Hippocampal formation (tissue), 2 donors: ENCODE measurements at regions not wholly inside any gene's neighbourhood (a gene's known extent, or its start where the extent isn't known, plus 50 kb on each side); places are given as distances from the start of the nearest gene placed in this dataset.

ENCODE experiments used
- DNase-seq, 2 donors: peaks; one replicate each; lab custom pipeline; 2025; lab: John Stamatoyannopoulos, UW

GRCh38 chr4:176981074-176981473 lies 188.4 kb upstream of the VEGFC start:
- DNase-seq, result no peak

DNA sequence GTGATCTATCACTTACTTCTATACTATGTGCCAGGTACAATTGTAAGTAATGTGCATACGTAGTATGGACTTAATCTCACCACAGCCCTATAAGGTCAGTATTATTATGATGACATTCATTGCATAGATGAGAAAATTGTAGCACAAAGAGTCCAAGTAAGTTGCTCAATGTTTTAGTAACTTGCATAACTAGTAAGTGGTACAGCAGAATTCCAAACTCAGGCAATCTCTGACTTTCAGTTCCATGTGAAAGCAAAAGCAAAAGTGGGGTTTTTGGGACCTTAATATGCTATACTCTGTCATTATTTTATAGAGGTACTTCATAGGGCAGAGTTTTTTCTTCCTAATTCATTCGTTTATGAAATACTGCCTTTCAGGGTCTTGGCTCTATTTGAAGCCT lies 188.8 kb upstream of the VEGFC start:
- DNase-seq, result no peak

- DNase-seq, result no peak
Observed at GRCh38 chr4:176988226-176988625, 195.5 kb upstream of the VEGFC start.

- DNase-seq, result no peak
Observed at GRCh38 chr4:176989186-176989585, 196.5 kb upstream of the VEGFC start.

- no peak for DNase-seq
Observed at GRCh38 chr4:176999935-177000543, 207.3 kb upstream of the VEGFC start.

- DNase-seq, result no peak
Observed at GRCh38 chr4:177001271-177002175, 208.8 kb upstream of the VEGFC start.

DNA sequence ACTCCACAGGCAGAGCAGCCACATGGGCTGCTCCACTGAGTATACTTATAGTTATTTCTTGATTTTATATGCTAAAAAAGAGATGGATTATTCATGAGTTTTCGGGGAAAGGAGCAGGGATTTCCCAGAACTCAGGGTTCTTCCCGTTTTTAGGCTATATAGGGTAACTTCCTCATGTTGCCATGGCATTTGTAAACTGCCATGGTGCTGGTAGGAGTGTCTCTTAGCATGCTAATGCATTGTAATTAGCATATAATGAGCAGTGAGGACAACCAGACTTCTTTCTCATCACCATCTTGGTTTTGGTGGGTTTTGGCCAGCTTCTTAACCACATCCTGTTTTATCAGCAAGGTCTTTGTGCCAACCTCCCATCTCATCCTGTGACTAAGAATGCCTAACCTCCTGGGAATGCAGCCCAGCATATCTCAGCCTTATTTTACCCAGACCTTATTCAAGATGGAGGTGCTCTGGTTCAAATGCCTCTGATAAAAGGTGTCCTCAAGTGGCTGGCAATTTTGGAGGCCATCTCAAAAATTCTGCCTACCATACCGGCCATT lies 213.0 kb upstream of the VEGFC start:
- no peak for DNase-seq

DNA sequence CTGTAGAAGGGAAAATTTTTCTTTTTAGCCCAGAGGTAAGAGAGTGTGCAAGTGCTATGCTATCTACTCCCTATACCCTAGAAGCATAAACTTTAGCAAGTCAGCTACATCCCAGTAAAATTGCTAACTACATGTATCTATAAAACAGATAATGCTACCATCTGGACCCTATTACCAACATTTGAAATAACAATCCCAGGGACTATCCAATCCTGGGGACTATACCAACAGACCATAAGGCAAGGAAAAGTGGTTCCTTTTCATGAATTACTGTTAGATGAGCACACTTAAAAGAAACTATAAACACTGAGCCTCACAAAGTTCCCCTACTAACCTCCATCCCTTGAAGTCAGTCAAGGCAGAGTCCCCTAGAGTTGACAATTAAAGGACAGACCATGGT lies 213.6 kb upstream of the VEGFC start:
- DNase-seq, result no peak

- DNase-seq, result no peak
Observed at GRCh38 chr4:177008071-177008835, 215.5 kb upstream of the VEGFC start.

DNA sequence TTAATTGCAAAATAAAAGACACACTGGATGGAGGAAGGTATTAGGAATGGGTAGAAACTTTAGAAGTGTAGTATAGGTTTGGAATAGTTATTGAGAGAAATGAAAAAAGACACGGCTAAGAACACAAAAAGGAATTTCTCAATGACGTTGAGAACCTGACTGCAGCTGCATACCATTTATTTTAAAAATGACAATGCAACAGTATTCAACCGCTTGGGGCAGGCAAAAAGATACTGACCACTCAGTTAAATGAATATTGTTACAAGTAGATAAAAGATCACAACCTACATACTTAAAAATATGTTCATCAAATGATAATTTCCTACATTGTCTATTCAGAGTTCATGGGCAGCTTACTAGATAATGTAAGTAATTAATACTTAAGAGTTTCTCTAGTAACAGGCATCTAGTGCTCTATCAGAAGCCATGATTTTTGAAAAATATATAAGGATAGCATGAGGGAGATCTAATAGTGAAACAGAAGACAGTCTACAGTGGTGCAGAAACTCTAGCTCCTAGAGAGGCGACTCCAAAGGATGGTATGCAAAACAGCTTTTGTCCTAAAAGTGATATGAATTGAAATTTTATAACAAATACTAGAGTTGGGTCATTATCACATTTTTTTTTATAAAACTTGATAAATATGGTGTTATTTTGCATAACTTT lies 216.2 kb upstream of the VEGFC start:
- DNase-seq, result no peak

DNA sequence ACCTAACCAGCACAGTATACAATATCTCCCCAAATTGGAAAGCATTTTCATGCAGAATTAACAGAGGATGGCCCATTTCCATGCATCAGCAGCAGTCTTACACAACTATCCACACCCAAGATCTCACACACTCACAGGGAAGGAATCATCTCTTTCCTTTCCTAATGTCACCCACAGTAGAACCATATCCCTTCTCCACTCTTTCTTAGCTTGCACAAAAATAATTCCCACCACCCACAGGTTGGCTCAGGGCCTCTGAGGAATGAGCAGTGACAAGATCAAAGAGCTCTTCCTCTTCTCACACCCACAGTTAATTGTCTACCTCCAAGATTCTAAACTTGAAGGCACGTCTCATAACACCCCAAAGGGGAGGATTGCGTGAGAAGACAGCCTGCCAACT lies 217.7 kb upstream of the VEGFC start:
- DNase-seq, result no peak

DNA sequence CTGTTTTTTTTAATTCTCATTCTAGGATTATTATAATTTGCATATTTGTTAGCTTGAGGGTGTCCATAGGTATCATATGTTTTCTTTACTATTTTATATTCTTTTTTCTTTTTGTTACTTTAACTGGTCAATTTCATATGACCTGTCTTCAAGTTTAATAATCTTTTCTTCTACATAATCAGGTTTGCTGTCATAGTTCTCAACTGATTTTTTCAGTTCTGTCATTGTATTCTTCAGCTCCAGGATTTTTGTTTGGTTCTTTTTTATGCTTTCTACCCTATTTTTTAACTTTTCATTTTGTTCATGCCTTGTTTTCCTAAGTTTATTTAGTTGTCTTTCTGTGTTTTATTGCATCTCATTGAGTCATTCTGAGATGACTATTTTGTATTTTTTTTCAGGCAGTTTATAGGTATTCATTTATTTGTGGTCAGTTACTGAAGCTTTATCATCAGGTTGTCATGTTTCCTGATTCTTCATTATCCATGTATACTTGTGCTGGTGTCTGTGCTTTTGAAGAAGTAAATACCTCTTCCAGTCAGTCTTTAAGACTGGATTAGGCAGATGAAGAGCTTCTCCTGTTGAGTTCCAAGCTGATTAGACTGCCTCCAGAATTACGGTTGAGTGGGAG lies 220.3 kb upstream of the VEGFC start:
- DNase-seq, result no peak

- DNase-seq, result no peak
Observed at GRCh38 chr4:177016541-177017141, 223.9 kb upstream of the VEGFC start.

- DNase-seq, result no peak
Observed at GRCh38 chr4:177023951-177024350, 231.2 kb upstream of the VEGFC start.

- no peak for DNase-seq
Observed at GRCh38 chr4:177032341-177032740, 239.6 kb upstream of the VEGFC start.

- no peak for DNase-seq
Observed at GRCh38 chr4:177033135-177033534, 240.4 kb upstream of the VEGFC start.

DNA sequence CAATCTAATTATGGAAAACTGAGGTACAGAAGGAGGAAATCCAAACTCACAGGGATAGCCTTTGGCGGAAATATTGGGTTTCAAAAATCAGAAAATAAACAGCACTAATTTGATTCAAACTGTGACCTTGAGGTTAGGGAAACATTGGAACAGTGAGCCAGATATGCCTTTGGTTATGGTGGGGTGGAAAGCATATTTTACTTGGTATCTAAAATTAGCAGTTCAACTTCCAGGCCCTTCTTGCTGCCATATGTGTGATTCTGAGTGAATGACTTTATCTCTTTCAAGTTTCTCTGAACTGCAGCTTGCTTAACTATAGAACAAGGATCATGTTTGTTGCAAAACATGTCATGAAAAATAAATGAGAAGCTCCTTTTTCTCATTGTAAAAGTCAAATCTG lies 240.9 kb upstream of the VEGFC start:
- DNase-seq, result no peak

DNA sequence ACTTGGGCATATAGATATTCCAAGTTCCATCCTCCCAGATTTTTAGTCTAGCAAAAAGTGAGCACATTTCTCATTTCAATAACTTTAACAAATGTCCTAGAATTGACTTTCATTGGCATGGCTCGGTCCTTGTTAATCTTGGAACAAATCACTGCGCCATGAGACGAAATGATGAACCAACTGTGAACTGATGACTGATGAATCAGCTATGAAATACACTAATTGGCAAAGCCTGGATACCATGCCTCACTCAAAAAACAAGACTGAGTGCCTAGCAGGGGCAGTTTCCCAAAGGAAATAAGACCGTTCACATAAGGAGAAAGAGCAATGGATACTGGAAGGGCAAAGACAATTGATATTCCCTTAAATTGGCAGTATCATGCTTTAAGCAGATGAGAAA lies 248.6 kb upstream of the VEGFC start:
- no peak for DNase-seq

DNA sequence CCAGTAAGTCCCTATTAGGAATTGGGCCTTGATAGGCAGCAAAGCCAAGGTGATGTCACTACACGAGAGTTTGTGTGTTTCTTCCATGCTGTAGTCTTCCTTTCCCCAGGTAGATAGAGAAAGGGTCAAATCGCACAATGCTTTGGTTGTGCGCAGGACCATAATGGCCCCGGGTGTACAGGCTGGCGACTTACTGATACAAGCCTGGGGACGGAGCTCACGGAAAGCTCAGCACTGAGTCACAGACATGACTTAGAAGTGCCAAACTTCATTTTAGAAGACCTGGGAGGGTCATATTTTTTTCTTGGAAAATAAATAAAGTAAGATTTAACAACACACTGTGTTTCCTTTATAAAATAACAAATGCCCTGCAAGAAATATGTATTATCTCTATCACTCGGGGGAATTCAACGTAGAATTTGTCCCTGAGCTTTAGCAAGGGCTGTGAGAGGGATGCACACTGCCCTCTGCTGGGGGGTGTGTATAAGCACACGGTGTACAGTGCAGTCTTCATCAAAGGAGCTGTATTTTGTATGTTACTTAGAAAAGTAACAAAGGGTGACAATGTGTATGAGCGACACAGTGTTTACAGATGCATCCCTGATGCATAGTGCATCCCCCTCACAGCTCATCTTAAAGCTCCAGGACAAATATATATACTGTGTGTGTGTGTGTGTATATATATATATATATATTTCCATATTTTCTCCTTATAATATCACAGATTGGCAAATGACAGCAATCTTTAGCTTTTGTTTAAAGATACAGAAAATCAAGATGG lies 254.5 kb upstream of the VEGFC start:
- peak; percentile 33 to 53 for DNase-seq

DNA sequence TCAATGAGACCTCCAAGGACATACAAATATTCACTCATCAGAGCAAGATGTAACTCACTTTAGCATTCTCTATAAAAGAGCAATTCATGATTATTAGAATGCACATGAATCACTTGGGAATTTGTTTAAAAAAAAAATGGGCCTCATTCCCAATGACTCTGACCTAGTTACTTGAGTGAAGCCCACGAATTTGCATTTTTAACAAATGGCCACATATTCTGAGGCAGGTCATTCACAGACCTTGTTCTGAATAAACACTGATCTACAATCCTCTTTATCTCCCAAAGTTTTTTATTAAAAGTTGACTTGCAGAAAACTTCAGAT lies 255.1 kb upstream of the VEGFC start:
- DNase-seq, result no peak
